ENCODE measurements at regions not wholly inside any gene's neighbourhood (a gene's known extent, or its start where the extent isn't known, plus 50 kb on each side); places are given as distances from the start of the nearest gene placed in this dataset.

GRCh38 chr11:87440076-87440770 lies 402.5 kb downstream of the TMEM135 start:
- H3K56ac ChIP-seq (replicated peaks; ENCODE audit: insufficient read length, low read depth, low read length) = no peak overlapping the region
- H4K5ac ChIP-seq (ENCODE audit: insufficient read length, low read depth, low read length) = no peak overlapping the region
- DNase-seq (ENCODE audit: low read depth in 1 of 2, low spot score in 2 of 2) (no peak), FAIRE-seq (no peak)
- no peak overlapping the region for H2AFZ ChIP-seq (ENCODE audit: low read length)
- no peaks in the 10 kb centered on the region for H3K27me3 ChIP-seq (replicated peaks in 1 of 4; ENCODE audit: control insufficient read depth in 3 of 4, extremely low read depth in 1 of 4, insufficient read depth in 3 of 4, low read length in 3 of 4)
- H3K36me3 ChIP-seq (ENCODE audit: control insufficient read depth in 2 of 4, insufficient read depth in 4 of 4, low read length in 3 of 4) = no peaks in the 10 kb centered on the region
- H2BK120ac ChIP-seq (replicated peaks; ENCODE audit: low read depth, low read length) = no peak overlapping the region
- H3K79me2 ChIP-seq (ENCODE audit: control insufficient read depth in 1 of 2, insufficient read depth in 2 of 2, low read length in 2 of 2) = no peaks in the 10 kb centered on the region
- TF ChIP-seq EZH2 (IDR thresholded peaks at IDR 0.05; ENCODE audit: low read depth, low read length, severe bottlenecking) (no peak), YY1 (IDR thresholded peaks at IDR 0.05; ENCODE audit: low read depth, low read length) (no peak), CBX5 (IDR thresholded peaks at IDR 0.05; ENCODE audit: low read depth, low read length) (no peak), CTBP2 (IDR thresholded peaks at IDR 0.05; ENCODE audit: borderline replicate concordance, insufficient read depth, insufficient read length, low read length) (no peak), RFX5 (IDR thresholded peaks at IDR 0.05; ENCODE audit: borderline replicate concordance, low read depth, low read length) (no peak), TAF1 (IDR thresholded peaks at IDR 0.05; ENCODE audit: low read depth, low read length) (no peak), RXRA (IDR thresholded peaks at IDR 0.05; ENCODE audit: insufficient read depth, low read depth, low read length) (no peak), SIRT6 (IDR thresholded peaks at IDR 0.05; ENCODE audit: low read length) (no peak)
- no peak overlapping the region for H3K14ac ChIP-seq (ENCODE audit: insufficient read length)
- CTCF ChIA-PET (ENCODE audit: partially characterized antibody) = interaction anchor here (1.5 kb wide), 2 partner anchors 9 to 140 kb away, joined by 3 to 4 read pairs; no protein-coding TSS in a partner anchor
- no peak overlapping the region for H3K4me3 ChIP-seq (ENCODE audit: extremely low read depth in 1 of 4, insufficient read depth in 2 of 4, low read depth in 3 of 4, low read length in 4 of 4)
- no peak overlapping the region for H3K4me2 ChIP-seq (ENCODE audit: insufficient read depth in 1 of 2, low read depth in 2 of 2, low read length in 2 of 2)
- no peaks in the 10 kb centered on the region for H3K23me2 ChIP-seq (ENCODE audit: low read depth, low read length)
- no peaks in the 10 kb centered on the region for H3K79me1 ChIP-seq (ENCODE audit: low read depth, low read length)
- no peak overlapping the region for H2BK15ac ChIP-seq (ENCODE audit: low read length)
- H3K4me1 ChIP-seq (replicated peaks in 1 of 4; ENCODE audit: control insufficient read depth in 3 of 4, insufficient read depth in 4 of 4, low read length in 3 of 4) = no peaks in the 10 kb centered on the region
- H4K8ac ChIP-seq (ENCODE audit: extremely low read depth, insufficient read depth, low read length) = no peak overlapping the region
- POLR2A ChIA-PET (ENCODE audit: partially characterized antibody) = no interaction called here
- no peaks in the 10 kb centered on the region for H3K9me3 ChIP-seq (ENCODE audit: insufficient read depth in 2 of 2, low read depth in 1 of 2, low read length in 1 of 2)
- no peak overlapping the region for H2BK5ac ChIP-seq (ENCODE audit: low read depth, low read length)
- H3K9ac ChIP-seq (replicated peaks in 1 of 4; ENCODE audit: extremely low read depth in 1 of 4, low read depth in 3 of 4, low read length in 3 of 4) = no peak overlapping the region
- no peak overlapping the region for H2BK20ac ChIP-seq (ENCODE audit: low read length)
- no peak overlapping the region for H3K4ac ChIP-seq (replicated peaks; ENCODE audit: insufficient read length, low read depth, low read length)
- H3K27ac ChIP-seq (ENCODE audit: low read depth, low read length) = no peak overlapping the region
- H4K20me1 ChIP-seq (replicated peaks in 1 of 2; ENCODE audit: control insufficient read depth in 1 of 2, insufficient read depth in 2 of 2, low read length in 2 of 2) = no peaks in the 10 kb centered on the region
- H3K18ac ChIP-seq (ENCODE audit: extremely low read depth, low read length) = no peak overlapping the region
- H4K91ac ChIP-seq (replicated peaks; ENCODE audit: insufficient read length, low read length) = no peak overlapping the region
- H2BK12ac ChIP-seq (ENCODE audit: low read depth, low read length) = no peak overlapping the region
- WGBS, 2 experiments (ENCODE audit: extremely low coverage in 1 of 2, insufficient coverage in 1 of 2, insufficient read length in 1 of 2, insufficient replicate concordance in 2 of 2, low coverage in 1 of 2, low lambda C conversion rate in 2 of 2, missing lambda C conversion rate in 1 of 2) = 95% methylated on average over 3 of the region's 3 CpGs; no CpG with 5 or more reads in 1 of the 2 experiments
- H2AK5ac ChIP-seq (ENCODE audit: low read depth, low read length) = no peak overlapping the region
- no peak overlapping the region for H3K23ac ChIP-seq (ENCODE audit: insufficient read length)
